ENCODE measurements at regions not wholly inside any gene's neighbourhood (a gene's known extent, or its start where the extent isn't known, plus 50 kb on each side); places are given as distances from the start of the nearest gene placed in this dataset.
"Not testable (repeated sequence)": the region's sequence is repeated elsewhere in the genome, so short reads cannot be mapped to it uniquely, and the experiment has no call there.

DNA sequence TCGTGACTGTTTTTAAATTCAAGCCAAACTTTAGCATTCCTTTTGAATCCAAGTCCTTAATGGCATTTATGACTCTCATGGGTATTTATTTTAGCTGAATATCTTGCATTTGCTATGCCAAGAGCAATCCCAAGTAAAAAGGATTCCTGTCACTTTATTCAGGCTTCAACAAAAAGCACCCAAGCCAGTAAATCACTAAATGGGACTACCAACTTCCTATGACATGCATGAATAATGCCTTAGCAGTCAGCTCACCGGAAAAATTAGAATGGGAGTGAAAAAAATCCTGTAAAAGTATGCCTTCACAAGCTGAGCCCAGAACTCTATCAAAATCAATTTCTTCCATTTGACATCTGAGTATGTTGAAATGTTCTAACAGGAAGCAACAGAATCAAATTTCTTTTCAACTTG, 1297.9 kb downstream of the ROBO2 start:
- Histone ChIP-seq H3K27ac (no peak overlapping the region), H3K27me3 (no peaks in the 10 kb centered on the region), H3K4me3 (no peak overlapping the region), H3K36me3 (ENCODE audit: low read depth, missing control alignments) (no peaks in the 10 kb centered on the region), H3K4me1 (no peaks in the 10 kb centered on the region), H3K9me3 (no peaks in the 10 kb centered on the region)
- intact Hi-C loops (cut with DNase I; ENCODE audit: low total_unique reads), result no loop called here
- DNase-seq, result no peak
- TF ChIP-seq, protein P1, sequence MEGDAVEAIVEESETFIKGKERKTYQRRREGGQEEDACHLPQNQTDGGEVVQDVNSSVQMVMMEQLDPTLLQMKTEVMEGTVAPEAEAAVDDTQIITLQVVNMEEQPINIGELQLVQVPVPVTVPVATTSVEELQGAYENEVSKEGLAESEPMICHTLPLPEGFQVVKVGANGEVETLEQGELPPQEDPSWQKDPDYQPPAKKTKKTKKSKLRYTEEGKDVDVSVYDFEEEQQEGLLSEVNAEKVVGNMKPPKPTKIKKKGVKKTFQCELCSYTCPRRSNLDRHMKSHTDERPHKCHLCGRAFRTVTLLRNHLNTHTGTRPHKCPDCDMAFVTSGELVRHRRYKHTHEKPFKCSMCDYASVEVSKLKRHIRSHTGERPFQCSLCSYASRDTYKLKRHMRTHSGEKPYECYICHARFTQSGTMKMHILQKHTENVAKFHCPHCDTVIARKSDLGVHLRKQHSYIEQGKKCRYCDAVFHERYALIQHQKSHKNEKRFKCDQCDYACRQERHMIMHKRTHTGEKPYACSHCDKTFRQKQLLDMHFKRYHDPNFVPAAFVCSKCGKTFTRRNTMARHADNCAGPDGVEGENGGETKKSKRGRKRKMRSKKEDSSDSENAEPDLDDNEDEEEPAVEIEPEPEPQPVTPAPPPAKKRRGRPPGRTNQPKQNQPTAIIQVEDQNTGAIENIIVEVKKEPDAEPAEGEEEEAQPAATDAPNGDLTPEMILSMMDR (IDR thresholded peaks at IDR 0.05), result no peak
- WGBS, 2 donors, result 52 to 54% methylated on average over 2 of the region's 2 CpGs

DNA sequence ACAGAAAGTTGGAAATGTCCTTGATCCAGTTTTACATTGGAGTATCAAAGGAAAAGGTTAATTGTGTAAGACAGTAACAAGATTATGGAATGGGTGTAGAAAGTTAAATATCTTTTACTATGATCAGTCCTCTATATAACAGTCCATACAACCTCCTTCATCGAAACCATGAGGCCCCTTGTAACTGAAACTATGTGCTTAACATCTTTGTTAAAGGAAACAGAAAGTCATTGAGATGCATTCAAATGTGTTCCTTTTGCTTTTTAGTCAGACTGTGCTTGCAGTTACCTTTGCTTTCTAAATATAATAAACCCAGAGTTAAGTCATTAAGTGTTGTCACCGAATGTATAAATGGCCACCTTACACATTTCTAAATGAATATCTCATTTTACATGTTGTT, 1298.5 kb downstream of the ROBO2 start:
- 90 to 95% methylated on average over 2 of the region's 2 CpGs for WGBS, 2 donors
- TF ChIP-seq, protein P1 (IDR thresholded peaks at IDR 0.05), result no peak
- no peak for TF ChIP-seq POLR2A (IDR thresholded peaks at IDR 0.05)
- no peak overlapping the region for H3K4me3 ChIP-seq
- H3K27me3 ChIP-seq, result no peaks in the 10 kb centered on the region
- no peak for DNase-seq
- no peaks in the 10 kb centered on the region for H3K9me3 ChIP-seq
- no peaks in the 10 kb centered on the region for H3K36me3 ChIP-seq (ENCODE audit: low read depth, missing control alignments)
- intact Hi-C loops (cut with DNase I; ENCODE audit: low total_unique reads), result no loop called here
- no peak overlapping the region for H3K27ac ChIP-seq
- no peaks in the 10 kb centered on the region for H3K4me1 ChIP-seq

DNA sequence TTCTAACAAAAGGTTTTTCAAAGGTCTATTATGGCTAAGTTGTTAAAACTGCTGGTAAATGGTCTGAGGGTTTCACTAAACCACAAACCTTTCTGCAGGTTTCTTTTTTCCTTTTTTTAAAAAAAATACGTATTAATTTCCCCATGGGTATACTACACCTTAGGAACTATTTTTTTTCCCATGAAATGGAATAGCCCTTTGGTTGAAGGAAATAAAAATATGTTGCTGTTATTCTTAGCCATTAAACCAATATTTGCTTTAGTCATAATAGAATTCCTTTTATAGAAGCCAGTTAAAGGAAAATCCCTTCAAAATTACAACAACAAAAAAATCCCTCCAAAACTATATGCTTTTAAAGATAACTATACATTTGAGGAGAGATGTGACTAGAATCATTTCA, 1303.3 kb downstream of the ROBO2 start:
- Histone ChIP-seq H3K27ac (no peak overlapping the region), H3K27me3 (no peaks in the 10 kb centered on the region), H3K4me1 (no peaks in the 10 kb centered on the region), H3K36me3 (ENCODE audit: low read depth, missing control alignments) (no peaks in the 10 kb centered on the region), H3K4me3 (no peak overlapping the region), H3K9me3 (no peaks in the 10 kb centered on the region)
- no peak for TF ChIP-seq POLR2A (IDR thresholded peaks at IDR 0.05)
- TF ChIP-seq, protein P1 (IDR thresholded peaks at IDR 0.05), result no peak
- WGBS, 2 donors, result 66 to 70% methylated on average over 1 of the region's 1 CpG
- no peak for DNase-seq
- intact Hi-C loops (cut with DNase I; ENCODE audit: low total_unique reads), result no loop called here

DNA sequence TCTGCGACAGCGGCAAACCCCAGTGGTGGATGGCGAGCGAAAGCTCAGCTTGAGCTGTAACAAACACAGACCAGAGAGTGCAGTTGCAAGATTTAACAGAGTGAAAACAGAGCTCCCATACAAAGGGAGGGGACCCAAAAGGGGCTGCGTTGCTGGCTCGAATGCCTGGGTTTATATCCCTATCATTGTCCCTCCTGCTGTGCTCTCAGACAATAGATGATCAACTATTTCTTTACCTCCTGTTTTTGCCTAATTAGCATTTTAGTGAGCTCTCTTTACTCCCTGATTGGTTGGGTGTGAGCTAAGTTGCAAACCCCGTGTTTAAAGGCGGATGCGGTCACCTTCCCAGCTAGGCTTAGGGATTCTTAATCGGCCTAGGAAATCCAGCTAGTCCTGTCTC, 1304.4 kb downstream of the ROBO2 start:
- intact Hi-C loops (cut with DNase I; ENCODE audit: low total_unique reads); H3K27ac ChIP-seq; H3K4me1 ChIP-seq; DNase-seq; H3K36me3 ChIP-seq (ENCODE audit: low read depth, missing control alignments); H3K4me3 ChIP-seq; H3K9me3 ChIP-seq; H3K27me3 ChIP-seq: not testable (repeated sequence)
- WGBS, 2 donors, result 82 to 85% methylated on average over 10 of the region's 10 CpGs

DNA sequence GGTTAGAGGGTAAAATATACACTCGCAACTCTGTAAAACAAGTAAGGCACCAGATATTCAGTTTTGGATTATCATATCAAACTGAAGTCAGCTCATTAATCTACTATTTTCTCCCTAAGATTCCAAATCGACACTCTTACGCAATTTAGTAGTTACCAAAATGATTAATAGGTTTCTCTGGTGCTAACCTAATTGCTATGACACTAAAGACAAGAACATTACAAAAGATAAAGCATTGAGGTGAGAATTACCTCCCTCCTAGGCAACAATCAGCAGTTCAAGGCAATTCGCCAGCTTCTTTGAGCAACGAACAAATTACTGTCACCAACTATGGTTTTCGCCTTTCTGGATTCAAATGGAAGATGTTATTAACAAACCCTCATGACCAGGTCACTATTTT, 1305.0 kb downstream of the ROBO2 start:
- DNase-seq, result no peak
- Histone ChIP-seq H3K36me3 (ENCODE audit: low read depth, missing control alignments) (no peaks in the 10 kb centered on the region), H3K27me3 (no peaks in the 10 kb centered on the region), H3K4me1 (no peaks in the 10 kb centered on the region), H3K4me3 (no peak overlapping the region), H3K27ac (no peak overlapping the region), H3K9me3 (no peaks in the 10 kb centered on the region)
- 79 to 83% methylated on average over 6 of the region's 6 CpGs for WGBS, 2 donors
- intact Hi-C loops (cut with DNase I; ENCODE audit: low total_unique reads), result no loop called here
- TF ChIP-seq, protein P1 (IDR thresholded peaks at IDR 0.05), result no peak
- no peak for TF ChIP-seq POLR2A (IDR thresholded peaks at IDR 0.05)

Data from testis (tissue), 2 donors.